H1 (cell line): ENCODE measurements at regions not wholly inside any gene's neighbourhood (a gene's known extent, or its start where the extent isn't known, plus 50 kb on each side); places are given as distances from the start of the nearest gene placed in this dataset.
A peak's percentile ranks its signal among the peaks of the same experiment; 100 is the strongest.

Experiments
- CTCF ChIA-PET: fragments of 300-600 bp; sonication (Branson Sonifier 250); formaldehyde crosslinking; loops from one replicate; lab custom pipeline; 2021; ENCODE audit not compliant: partially characterized antibody; lab: Charles Lee
- POLR2A ChIA-PET: fragments of 300-600 bp; sonication (Branson Sonifier 250); formaldehyde crosslinking; loops from one replicate; lab custom pipeline; 2021; ENCODE audit warnings: inconsistent platforms; ENCODE audit not compliant: partially characterized antibody; lab: Charles Lee
- DNase-seq, 2 experiments: peaks; one replicate each; pipeline versions ENCODE4 v3.0.0 to v3.0.0-alpha.2; 2010 to 2022; ENCODE audit warnings: low spot score in 2 of 2, low read depth in 1 of 2, mixed read lengths in 1 of 2
- FAIRE-seq: peaks from 2 replicates; lab custom pipeline; 2011; peaks lifted over from hg19 to GRCh38; lab: Jason Lieb, UNC
- H2AFZ ChIP-seq: 2 replicates; pipeline ENCODE4 v1.8.1; 2012; ENCODE audit warnings: low read length, inconsistent platforms
- H2AK5ac ChIP-seq: 2 replicates; pipeline ENCODE4 v1.6.1; 2013; ENCODE audit warnings: low read depth, low read length
- H2BK120ac ChIP-seq: replicated peaks from 2 replicates; pipeline ENCODE3; 2013; ENCODE audit warnings: low read depth, low read length, inconsistent platforms
- H2BK12ac ChIP-seq: 2 replicates; pipeline ENCODE4 v1.6.1; 2013; ENCODE audit warnings: low read depth, low read length
- H2BK15ac ChIP-seq: 2 replicates; pipeline ENCODE4 v1.6.1; 2013; ENCODE audit warnings: low read length
- H2BK20ac ChIP-seq: 2 replicates; pipeline ENCODE4 v1.6.1; 2013; ENCODE audit warnings: low read length
- H2BK5ac ChIP-seq: 2 replicates; pipeline ENCODE4 v1.6.1; 2013; ENCODE audit warnings: low read depth, low read length
- H3K14ac ChIP-seq: 2 replicates; pipeline ENCODE4 v1.6.1; 2013; ENCODE audit warnings: inconsistent platforms; ENCODE audit not compliant: insufficient read length
- H3K18ac ChIP-seq: 2 replicates; pipeline ENCODE4 v1.6.1; 2013; ENCODE audit warnings: low read length; ENCODE audit errors: extremely low read depth
- H3K23ac ChIP-seq: 2 replicates; pipeline ENCODE4 v1.6.1; 2013; ENCODE audit warnings: inconsistent platforms; ENCODE audit not compliant: insufficient read length
- H3K23me2 ChIP-seq: 2 replicates; pipeline ENCODE4 v1.6.1; 2013; ENCODE audit warnings: low read depth, low read length
- H3K27ac ChIP-seq: 2 replicates; pipeline ENCODE4 v1.6.1; 2011; ENCODE audit warnings: low read depth, low read length, inconsistent platforms
- H3K27me3 ChIP-seq, 4 experiments: replicated peaks in 1 of 4; 1 replicate in 1 of 4; 2 replicates in 3 of 4; pipeline versions ENCODE4 v1.6.1 to v1.8.1; 2011 to 2013; ENCODE audit warnings: low read length in 3 of 4, mild to moderate bottlenecking in 3 of 4, inconsistent platforms in 2 of 4, mixed read lengths in 2 of 4, moderate library complexity in 1 of 4; ENCODE audit not compliant: control insufficient read depth in 3 of 4, insufficient read depth in 3 of 4; ENCODE audit errors: extremely low read depth in 1 of 4
- H3K36me3 ChIP-seq, 4 experiments: 2 replicates each; pipeline versions ENCODE4 v1.6.1 to v1.8.1; 2011 to 2013; ENCODE audit warnings: mild to moderate bottlenecking in 4 of 4, low read length in 3 of 4, moderate library complexity in 2 of 4, control low read depth in 1 of 4, inconsistent platforms in 1 of 4; ENCODE audit not compliant: insufficient read depth in 4 of 4, control insufficient read depth in 2 of 4
- H3K4ac ChIP-seq: replicated peaks from 2 replicates; pipeline ENCODE3; 2013; ENCODE audit warnings: low read length, low read depth, mixed read lengths, inconsistent platforms; ENCODE audit not compliant: insufficient read length
- H3K4me1 ChIP-seq, 4 experiments: replicated peaks in 1 of 4; 1 replicate in 1 of 4; 2 replicates in 3 of 4; pipeline versions ENCODE4 v1.6.1 to v1.8.1; 2011 to 2013; ENCODE audit warnings: low read length in 3 of 4, inconsistent platforms in 2 of 4, mixed read lengths in 1 of 4; ENCODE audit not compliant: insufficient read depth in 4 of 4, control insufficient read depth in 3 of 4
- H3K4me2 ChIP-seq, 2 experiments: 2 replicates each; pipeline versions ENCODE4 v1.6.1 to v1.8.1; 2011 to 2013; ENCODE audit warnings: low read depth in 2 of 2, low read length in 2 of 2, control low read depth in 1 of 2, inconsistent platforms in 1 of 2, mild to moderate bottlenecking in 1 of 2; ENCODE audit not compliant: insufficient read depth in 1 of 2
- H3K4me3 ChIP-seq, 4 experiments: fragments of 200-600, 300-600 bp in 1 of 4; sonication (generic), shearing (Covaris generic), sonication (Bioruptor Twin) in 1 of 4; 2 replicates each; pipeline versions ENCODE4 v1.5.1 to v1.8.1; 2011 to 2016; ENCODE audit warnings: low read length in 4 of 4, low read depth in 3 of 4, control low read depth in 2 of 4, inconsistent platforms in 2 of 4, mild to moderate bottlenecking in 2 of 4, mixed read lengths in 1 of 4, moderate library complexity in 1 of 4; ENCODE audit not compliant: insufficient read depth in 2 of 4; ENCODE audit errors: extremely low read depth in 1 of 4
- H3K56ac ChIP-seq: replicated peaks from 2 replicates; pipeline ENCODE3; 2013; ENCODE audit warnings: low read depth, mild to moderate bottlenecking, mixed read lengths, low read length, inconsistent platforms; ENCODE audit not compliant: insufficient read length
- H3K79me1 ChIP-seq: 2 replicates; pipeline ENCODE4 v1.6.1; 2013; ENCODE audit warnings: low read depth, low read length, control low read depth
- H3K79me2 ChIP-seq, 2 experiments: 2 replicates each; pipeline versions ENCODE4 v1.6.1 to v1.8.1; 2012 to 2013; ENCODE audit warnings: low read length in 2 of 2, mild to moderate bottlenecking in 2 of 2, inconsistent platforms in 1 of 2; ENCODE audit not compliant: insufficient read depth in 2 of 2, control insufficient read depth in 1 of 2
- H3K9ac ChIP-seq, 4 experiments: replicated peaks in 1 of 4; 1 replicate in 1 of 4; 2 replicates in 3 of 4; pipeline versions ENCODE4 v1.6.1 to v1.8.1; 2011 to 2013; ENCODE audit warnings: low read depth in 3 of 4, low read length in 3 of 4, control low read depth in 2 of 4, mild to moderate bottlenecking in 2 of 4, moderate library complexity in 2 of 4, inconsistent platforms in 1 of 4; ENCODE audit errors: extremely low read depth in 1 of 4
- H3K9me3 ChIP-seq, 2 experiments: 2 replicates each; pipeline versions ENCODE4 v1.6.1 to v1.8.1; 2012 to 2013; ENCODE audit warnings: mild to moderate bottlenecking in 2 of 2, moderate library complexity in 2 of 2, control low read depth in 1 of 2, inconsistent platforms in 1 of 2, low read depth in 1 of 2, low read length in 1 of 2, mixed read lengths in 1 of 2; ENCODE audit not compliant: insufficient read depth in 2 of 2
- H4K20me1 ChIP-seq, 2 experiments: replicated peaks in 1 of 2; 2 replicates each; pipeline versions ENCODE3 to v1.8.1; 2011 to 2013; ENCODE audit warnings: inconsistent platforms in 2 of 2, low read length in 2 of 2, mild to moderate bottlenecking in 1 of 2; ENCODE audit not compliant: insufficient read depth in 2 of 2, control insufficient read depth in 1 of 2
- H4K5ac ChIP-seq: 2 replicates; pipeline ENCODE4 v1.6.1; 2013; ENCODE audit warnings: low read length, low read depth, mixed read lengths, inconsistent platforms; ENCODE audit not compliant: insufficient read length
- H4K8ac ChIP-seq: 2 replicates; pipeline ENCODE4 v1.8.0; 2013; ENCODE audit warnings: mild to moderate bottlenecking, moderate library complexity, low read length, inconsistent platforms; ENCODE audit not compliant: insufficient read depth; ENCODE audit errors: extremely low read depth
- H4K91ac ChIP-seq: replicated peaks from 2 replicates; pipeline ENCODE3; 2013; ENCODE audit warnings: low read length, mixed read lengths, inconsistent platforms; ENCODE audit not compliant: insufficient read length
- ASH2L ChIP-seq: fragments of 200-600, 300-600 bp; sonication (generic); IDR thresholded peaks from one replicate; pipeline ENCODE4 v1.7.1; 2017; ENCODE audit warnings: low read length
- CEBPB ChIP-seq: IDR thresholded peaks from 2 replicates; pipeline ENCODE4 v1.6.1; 2012; ENCODE audit warnings: low read depth, low read length
- whole genome bisulfite sequencing, 2 experiments: shearing (Covaris generic) in 1 of 2; methylation state at CpG; one replicate each; pipeline versions ENCODE4 v1.1.6 to v1.1.7; 2013 to 2015; ENCODE audit warnings: low lambda C conversion rate in 2 of 2, mixed read lengths in 2 of 2, inconsistent platforms in 1 of 2, low coverage in 1 of 2, missing lambda C conversion rate in 1 of 2; ENCODE audit not compliant: insufficient replicate concordance in 2 of 2, insufficient coverage in 1 of 2, insufficient read length in 1 of 2; ENCODE audit errors: extremely low coverage in 1 of 2, missing lambda C conversion rate in 1 of 2; 5-methylcytosine and 5-hydroxymethylcytosine counted together

DNA sequence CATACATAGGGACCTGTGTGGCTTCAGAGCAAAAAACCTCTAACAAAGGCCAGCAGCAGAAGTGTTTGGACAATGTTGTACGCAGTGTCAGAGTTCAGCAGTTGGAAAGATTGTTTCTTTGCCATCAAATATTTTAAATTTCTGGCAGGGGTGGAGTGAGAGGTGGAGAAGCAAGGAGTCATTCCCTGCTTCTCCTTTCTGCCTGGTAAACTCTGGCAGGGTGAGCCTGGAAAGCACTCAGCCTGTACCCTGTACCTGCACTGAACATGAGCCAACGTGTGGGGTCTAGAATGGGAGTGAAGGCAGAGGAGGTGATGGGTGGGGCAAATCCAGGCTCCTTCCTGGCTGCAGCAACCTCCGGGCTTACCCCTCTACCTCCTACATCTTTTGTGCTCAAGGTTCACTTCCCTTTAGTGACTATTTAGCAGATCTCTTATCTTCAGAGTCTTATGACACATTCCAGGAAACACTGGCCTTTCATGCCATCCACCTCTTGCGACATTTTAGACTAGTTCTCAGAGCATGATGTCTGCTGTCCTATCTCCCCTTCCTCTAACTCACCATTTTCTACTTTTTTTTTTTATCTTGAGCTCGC is 445.0 kb upstream of the PIK3R1 start:
- no peak for FAIRE-seq
- WGBS, 2 experiments: 87% methylated on average over 5 of the region's 5 CpGs; no CpG with 5 or more reads in 1 of the 2 experiments
- CTCF ChIA-PET: interaction anchor here (1.1 kb wide), 2 partner anchors 19 to 110 kb away, joined by 3 read pairs; no protein-coding TSS in a partner anchor

More for the DNA sequence above, 445.0 kb upstream of the PIK3R1 start:
- Histone ChIP-seq H3K9ac (no peak overlapping the region), H2BK20ac (no peak overlapping the region), H3K18ac (no peak overlapping the region), H3K27me3 (no peaks in the 10 kb centered on the region), H3K79me2 (no peaks in the 10 kb centered on the region), H2BK5ac (no peak overlapping the region), H4K20me1 (no peaks in the 10 kb centered on the region), H2BK12ac (no peak overlapping the region), H3K36me3 (no peaks in the 10 kb centered on the region), H3K4ac (no peak overlapping the region), H3K4me3 (no peak overlapping the region), H3K23ac (no peak overlapping the region), H4K91ac (no peak overlapping the region), H4K5ac (no peak overlapping the region), H2AFZ (no peak overlapping the region), H3K27ac (no peak overlapping the region), H3K14ac (no peak overlapping the region), H4K8ac (no peak overlapping the region), H3K4me2 (peak overlapping the region in 1 of 2 experiments; percentile 31; a peak in 1 of 4 replicates), H3K9me3 (no peaks in the 10 kb centered on the region), H2BK15ac (no peak overlapping the region), H2AK5ac (no peak overlapping the region), H3K23me2 (no peaks in the 10 kb centered on the region), H2BK120ac (no peak overlapping the region), H3K56ac (no peak overlapping the region), H3K4me1 (peaks cover 0 to 13% (median 0%) of the 10 kb centered on the region in 4 experiments; a peak in 3 of 7 replicates), H3K79me1 (no peaks in the 10 kb centered on the region; the same call in 1 of the 2 replicates)
- DNase-seq: no peak
- TF ChIP-seq ASH2L: no peak
- peak; percentile 42; the same call in 1 of the 2 replicates for TF ChIP-seq CEBPB
- POLR2A ChIA-PET: interaction anchor here (1.0 kb wide), 1 partner anchor 9 kb away, joined by 3 read pairs; no protein-coding TSS in a partner anchor
